ENCODE measurements at regions not wholly inside any gene's neighbourhood (a gene's known extent, or its start where the extent isn't known, plus 50 kb on each side); places are given as distances from the start of the nearest gene placed in this dataset.

DNA sequence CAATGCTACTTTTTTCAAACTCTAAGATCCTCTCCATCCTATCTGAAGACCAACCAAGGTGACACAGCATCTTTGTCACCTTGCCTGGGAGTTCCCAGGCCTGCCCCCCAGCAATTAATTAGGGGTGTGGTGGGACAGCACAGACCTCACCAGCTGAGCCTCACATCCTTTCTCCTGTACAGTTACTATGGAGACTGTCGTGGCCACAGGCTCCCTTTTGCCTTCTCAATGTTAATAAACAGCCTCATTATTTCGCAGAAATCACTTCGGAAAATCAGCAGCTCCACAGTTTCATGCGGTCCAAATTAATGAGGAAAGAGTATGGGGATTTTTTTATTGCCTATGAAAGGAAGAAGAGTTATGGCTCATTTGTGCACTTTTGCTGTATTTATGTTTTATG lies 378.3 kb downstream of the NPHP4 start:
- H3K9me3 ChIP-seq (ENCODE audit: control insufficient read depth, insufficient read depth, low read depth, low read length), result no peaks in the 10 kb centered on the region
- H3K9ac ChIP-seq (ENCODE audit: insufficient read depth, low read length), result no peak overlapping the region
- no peak overlapping the region for H3K4me3 ChIP-seq (replicated peaks in 1 of 4; ENCODE audit: control extremely low read depth in 1 of 4, insufficient read depth in 1 of 4, low read depth in 3 of 4, low read length in 4 of 4)
- no peak overlapping the region for H3K27ac ChIP-seq (ENCODE audit: insufficient read depth, low read length)
- TF ChIP-seq, protein P1, sequence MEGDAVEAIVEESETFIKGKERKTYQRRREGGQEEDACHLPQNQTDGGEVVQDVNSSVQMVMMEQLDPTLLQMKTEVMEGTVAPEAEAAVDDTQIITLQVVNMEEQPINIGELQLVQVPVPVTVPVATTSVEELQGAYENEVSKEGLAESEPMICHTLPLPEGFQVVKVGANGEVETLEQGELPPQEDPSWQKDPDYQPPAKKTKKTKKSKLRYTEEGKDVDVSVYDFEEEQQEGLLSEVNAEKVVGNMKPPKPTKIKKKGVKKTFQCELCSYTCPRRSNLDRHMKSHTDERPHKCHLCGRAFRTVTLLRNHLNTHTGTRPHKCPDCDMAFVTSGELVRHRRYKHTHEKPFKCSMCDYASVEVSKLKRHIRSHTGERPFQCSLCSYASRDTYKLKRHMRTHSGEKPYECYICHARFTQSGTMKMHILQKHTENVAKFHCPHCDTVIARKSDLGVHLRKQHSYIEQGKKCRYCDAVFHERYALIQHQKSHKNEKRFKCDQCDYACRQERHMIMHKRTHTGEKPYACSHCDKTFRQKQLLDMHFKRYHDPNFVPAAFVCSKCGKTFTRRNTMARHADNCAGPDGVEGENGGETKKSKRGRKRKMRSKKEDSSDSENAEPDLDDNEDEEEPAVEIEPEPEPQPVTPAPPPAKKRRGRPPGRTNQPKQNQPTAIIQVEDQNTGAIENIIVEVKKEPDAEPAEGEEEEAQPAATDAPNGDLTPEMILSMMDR (conservative IDR thresholded peaks at IDR 0.05 in 1 of 2, IDR thresholded peaks at IDR 0.05 in 1 of 2; ENCODE audit: low read depth in 1 of 2, low read length in 2 of 2), result no peak
- TF ChIP-seq EZH2 (IDR thresholded peaks at IDR 0.05; ENCODE audit: low read length, missing control alignments), result no peak
- H3K27me3 ChIP-seq (ENCODE audit: control insufficient read depth, insufficient read depth, low read length), result no peaks in the 10 kb centered on the region
- H3K79me2 ChIP-seq (ENCODE audit: control insufficient read depth, insufficient read depth, low read length), result no peaks in the 10 kb centered on the region
- no peaks in the 10 kb centered on the region for H3K4me1 ChIP-seq (ENCODE audit: control insufficient read depth, extremely low read depth, insufficient read depth, low read length)
- no peaks in the 10 kb centered on the region for H4K20me1 ChIP-seq (ENCODE audit: control insufficient read depth, extremely low read depth, insufficient read depth, low read length)
- no peak overlapping the region for H3K4me2 ChIP-seq (ENCODE audit: extremely low read depth, insufficient read depth, low read length)
- DNase-seq (ENCODE audit: low read depth in 2 of 2), result no peak
- H2AFZ ChIP-seq (ENCODE audit: low read length), result no peak overlapping the region
- H3K36me3 ChIP-seq (ENCODE audit: control insufficient read depth, insufficient read depth, low read length), result no peaks in the 10 kb centered on the region

DNA sequence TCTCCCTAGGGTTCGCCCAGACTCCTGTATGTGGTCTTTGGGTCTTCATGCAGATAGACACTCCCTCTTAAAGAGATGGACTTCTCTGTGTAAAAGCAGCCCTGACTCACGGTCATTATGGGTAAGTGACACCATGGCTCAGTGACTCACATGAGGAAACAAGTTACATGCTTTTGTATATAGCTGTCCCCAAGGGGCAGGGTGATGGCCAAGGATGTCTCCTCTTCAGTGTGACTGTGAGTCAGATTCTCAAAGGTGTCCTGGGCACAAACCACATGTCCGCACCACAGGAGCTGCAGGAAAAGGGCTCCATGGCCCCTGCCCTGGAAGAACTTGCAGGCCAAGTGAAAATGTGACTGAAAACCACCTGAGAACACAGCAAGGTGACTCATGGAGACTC lies 380.4 kb downstream of the NPHP4 start:
- Histone ChIP-seq H3K4me3 (replicated peaks in 1 of 4; ENCODE audit: control extremely low read depth in 1 of 4, insufficient read depth in 1 of 4, low read depth in 3 of 4, low read length in 4 of 4) (no peak overlapping the region), H3K4me1 (ENCODE audit: control insufficient read depth, extremely low read depth, insufficient read depth, low read length) (no peaks in the 10 kb centered on the region), H4K20me1 (ENCODE audit: control insufficient read depth, extremely low read depth, insufficient read depth, low read length) (no peaks in the 10 kb centered on the region), H3K27me3 (ENCODE audit: control insufficient read depth, insufficient read depth, low read length) (no peaks in the 10 kb centered on the region), H3K9me3 (ENCODE audit: control insufficient read depth, insufficient read depth, low read depth, low read length) (no peaks in the 10 kb centered on the region), H3K27ac (ENCODE audit: insufficient read depth, low read length) (no peak overlapping the region), H3K36me3 (ENCODE audit: control insufficient read depth, insufficient read depth, low read length) (no peaks in the 10 kb centered on the region), H2AFZ (ENCODE audit: low read length) (no peak overlapping the region), H3K9ac (ENCODE audit: insufficient read depth, low read length) (no peak overlapping the region), H3K4me2 (ENCODE audit: extremely low read depth, insufficient read depth, low read length) (no peak overlapping the region), H3K79me2 (ENCODE audit: control insufficient read depth, insufficient read depth, low read length) (no peaks in the 10 kb centered on the region)
- TF ChIP-seq EZH2 (IDR thresholded peaks at IDR 0.05; ENCODE audit: low read length, missing control alignments), result no peak
- TF ChIP-seq, protein P1 (conservative IDR thresholded peaks at IDR 0.05 in 1 of 2, IDR thresholded peaks at IDR 0.05 in 1 of 2; ENCODE audit: low read depth in 1 of 2, low read length in 2 of 2), result no peak
- no peak for DNase-seq (ENCODE audit: low read depth in 2 of 2)

DNA sequence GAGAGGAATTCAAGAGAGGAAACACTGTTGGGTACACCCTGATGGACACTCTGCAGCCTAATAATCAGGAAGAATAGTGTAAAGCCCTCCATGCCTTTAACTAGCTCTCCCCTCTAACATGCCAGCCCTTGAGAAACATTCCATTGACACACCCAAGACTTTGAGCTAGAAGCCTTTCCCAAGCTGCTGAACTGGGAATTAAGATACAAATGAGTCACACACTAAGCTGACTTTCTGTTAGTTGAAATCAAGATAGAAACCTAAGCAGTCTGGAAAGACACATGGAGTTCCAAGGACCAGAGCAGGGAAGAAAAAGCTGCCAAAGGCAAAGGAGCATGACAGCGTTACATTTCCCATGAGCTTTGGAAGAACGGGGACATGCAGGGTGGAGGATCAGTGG lies 380.8 kb downstream of the NPHP4 start:
- no peak overlapping the region for H3K9ac ChIP-seq (ENCODE audit: insufficient read depth, low read length)
- no peak overlapping the region for H3K4me3 ChIP-seq (replicated peaks in 1 of 4; ENCODE audit: control extremely low read depth in 1 of 4, insufficient read depth in 1 of 4, low read depth in 3 of 4, low read length in 4 of 4)
- H3K79me2 ChIP-seq (ENCODE audit: control insufficient read depth, insufficient read depth, low read length), result no peaks in the 10 kb centered on the region
- DNase-seq (ENCODE audit: low read depth in 2 of 2), result no peak
- H3K27ac ChIP-seq (ENCODE audit: insufficient read depth, low read length), result no peak overlapping the region
- H3K4me1 ChIP-seq (ENCODE audit: control insufficient read depth, extremely low read depth, insufficient read depth, low read length), result no peaks in the 10 kb centered on the region
- no peak overlapping the region for H3K4me2 ChIP-seq (ENCODE audit: extremely low read depth, insufficient read depth, low read length)
- no peaks in the 10 kb centered on the region for H3K9me3 ChIP-seq (ENCODE audit: control insufficient read depth, insufficient read depth, low read depth, low read length)
- H3K27me3 ChIP-seq (ENCODE audit: control insufficient read depth, insufficient read depth, low read length), result no peaks in the 10 kb centered on the region
- H3K36me3 ChIP-seq (ENCODE audit: control insufficient read depth, insufficient read depth, low read length), result no peaks in the 10 kb centered on the region
- no peak overlapping the region for H2AFZ ChIP-seq (ENCODE audit: low read length)
- TF ChIP-seq, protein P1 (conservative IDR thresholded peaks at IDR 0.05 in 1 of 2, IDR thresholded peaks at IDR 0.05 in 1 of 2; ENCODE audit: low read depth in 1 of 2, low read length in 2 of 2), result no peak
- no peak for TF ChIP-seq EZH2 (IDR thresholded peaks at IDR 0.05; ENCODE audit: low read length, missing control alignments)
- H4K20me1 ChIP-seq (ENCODE audit: control insufficient read depth, extremely low read depth, insufficient read depth, low read length), result no peaks in the 10 kb centered on the region

All from fibroblast of lung (primary cell).